OCI-M2 (cell line): ENCODE measurements at regions not wholly inside any gene's neighbourhood (a gene's known extent, or its start where the extent isn't known, plus 50 kb on each side); places are given as distances from the start of the nearest gene placed in this dataset.
"Not testable (repeated sequence)": the region's sequence is repeated elsewhere in the genome, so short reads cannot be mapped to it uniquely, and the experiment has no call there.

Experiments used
- DNase-seq: peaks from one replicate; lab custom pipeline; 2025; ENCODE audit not compliant: unreplicated experiment; lab: John Stamatoyannopoulos, UW

- no peak for DNase-seq
These were observed 52.9 kb upstream of the HDDC2 start for GRCh38 chr6:125354649-125355048.

DNA sequence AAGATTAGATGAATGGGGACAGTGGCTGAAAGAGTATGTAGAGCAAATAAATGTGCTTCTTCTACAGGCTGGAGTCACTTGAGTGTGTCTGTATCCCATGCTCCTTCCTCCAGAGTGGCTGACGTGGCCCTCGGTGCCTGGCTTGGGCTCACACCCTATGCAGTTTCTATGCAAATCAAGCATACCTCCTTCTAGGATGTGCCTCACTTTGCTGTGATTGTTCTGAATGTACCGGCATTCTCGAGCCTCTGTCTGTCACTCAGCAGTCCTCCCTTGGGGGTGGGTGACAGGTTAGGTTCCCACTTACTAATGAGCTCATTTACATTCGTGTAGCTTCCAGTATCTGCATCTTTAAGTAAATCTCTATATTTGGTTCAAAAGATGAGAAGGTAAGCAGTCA is 55.1 kb upstream of the HDDC2 start:
- DNase-seq = no peak

- no peak for DNase-seq
These were observed 55.9 kb upstream of the HDDC2 start for GRCh38 chr6:125357515-125358256.

GRCh38 chr6:125358898-125359297 is 57.1 kb upstream of the HDDC2 start:
- DNase-seq = no peak

DNA sequence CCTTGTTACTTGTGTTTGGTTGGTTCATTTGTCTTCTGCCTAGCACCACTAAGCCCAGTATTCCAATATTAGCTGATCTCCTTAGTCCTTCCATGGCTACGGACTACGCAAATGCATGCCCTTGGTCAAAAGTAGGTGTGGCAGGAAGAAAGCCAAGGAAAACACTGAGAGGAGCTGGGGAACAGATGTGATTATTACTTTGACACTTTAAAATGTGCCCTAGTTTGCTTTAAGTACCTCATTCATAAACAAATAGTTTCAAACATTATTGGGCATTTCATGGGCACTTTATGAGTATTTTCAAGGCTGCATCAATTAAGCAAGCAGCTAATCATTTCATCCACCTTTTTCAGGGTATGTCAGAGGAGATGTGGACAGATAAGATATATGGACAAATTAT is 60.1 kb upstream of the HDDC2 start:
- DNase-seq = no peak

- no peak for DNase-seq
These were observed 61.5 kb upstream of the HDDC2 start for GRCh38 chr6:125363039-125363823.

GRCh38 chr6:125363824-125364165 is 62.0 kb upstream of the HDDC2 start:
- DNase-seq = no peak

GRCh38 chr6:125365230-125365629 is 63.5 kb upstream of the HDDC2 start:
- no peak for DNase-seq

GRCh38 chr6:125367036-125367782 is 65.4 kb upstream of the HDDC2 start:
- DNase-seq = no peak

DNA sequence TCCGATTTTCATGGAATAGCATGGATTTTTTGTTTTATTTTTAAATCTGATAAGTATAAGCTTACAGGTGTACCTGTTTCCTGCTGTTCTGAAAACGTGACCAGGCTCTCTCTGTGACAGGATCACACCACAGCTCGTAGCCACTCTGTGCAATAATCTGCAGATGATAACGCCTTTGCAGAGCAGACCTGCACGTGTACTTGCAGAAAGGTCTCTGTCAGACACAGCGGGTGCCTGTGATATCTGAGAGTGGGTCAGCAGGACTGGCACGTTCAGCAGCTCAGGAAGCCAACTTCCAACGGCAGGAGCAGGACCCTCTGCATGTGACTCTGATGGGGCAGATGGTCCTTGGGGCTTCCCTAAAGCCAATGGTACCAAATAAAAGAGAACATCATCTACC is 68.6 kb upstream of the HDDC2 start:
- DNase-seq = no peak

- DNase-seq = no peak
These were observed 73.2 kb upstream of the HDDC2 start for GRCh38 chr6:125375013-125375412.

GRCh38 chr6:125375821-125376220 is 74.1 kb upstream of the HDDC2 start:
- DNase-seq = no peak

DNA sequence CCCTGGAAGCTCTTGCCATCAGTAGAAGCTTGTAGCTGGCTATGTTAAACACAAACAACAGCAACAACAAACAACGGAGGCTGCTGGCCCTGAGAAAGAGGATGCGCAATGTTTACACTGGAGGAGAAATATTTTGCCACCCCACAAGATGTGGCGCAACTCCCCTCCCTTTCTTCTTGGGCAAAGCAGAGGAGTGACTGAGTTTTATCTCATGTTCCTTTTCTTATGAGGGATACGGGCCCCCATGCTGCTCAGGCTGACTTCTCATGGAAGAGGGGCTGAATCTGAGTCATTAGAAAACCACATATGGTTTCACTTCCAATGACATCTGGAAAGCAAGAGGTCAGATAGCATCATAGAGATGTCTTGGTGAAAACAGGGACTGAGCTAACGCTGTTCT is 75.9 kb upstream of the HDDC2 start:
- DNase-seq = no peak

DNA sequence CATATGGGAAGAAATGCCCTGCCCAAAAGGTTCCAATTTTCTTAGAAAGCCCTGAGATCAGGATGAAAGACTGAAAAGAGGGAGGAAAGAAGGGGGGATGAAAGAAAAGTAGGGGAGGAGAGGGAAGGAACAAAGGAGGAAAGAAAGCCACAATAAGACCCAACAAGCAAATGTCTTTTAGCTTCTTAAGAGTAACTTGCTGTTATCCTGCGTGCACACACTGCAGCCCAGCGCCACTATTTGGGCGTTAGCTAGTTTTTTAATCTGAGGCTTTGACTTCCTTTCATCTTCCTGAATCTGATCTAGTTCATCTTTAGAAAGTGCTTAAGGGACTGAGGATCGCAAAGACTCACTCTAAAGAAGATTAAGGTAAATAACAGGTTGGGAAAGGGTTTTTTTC is 77.4 kb upstream of the HDDC2 start:
- DNase-seq = no peak

- no peak for DNase-seq
These were observed 78.7 kb upstream of the HDDC2 start for GRCh38 chr6:125380474-125380873.

DNA sequence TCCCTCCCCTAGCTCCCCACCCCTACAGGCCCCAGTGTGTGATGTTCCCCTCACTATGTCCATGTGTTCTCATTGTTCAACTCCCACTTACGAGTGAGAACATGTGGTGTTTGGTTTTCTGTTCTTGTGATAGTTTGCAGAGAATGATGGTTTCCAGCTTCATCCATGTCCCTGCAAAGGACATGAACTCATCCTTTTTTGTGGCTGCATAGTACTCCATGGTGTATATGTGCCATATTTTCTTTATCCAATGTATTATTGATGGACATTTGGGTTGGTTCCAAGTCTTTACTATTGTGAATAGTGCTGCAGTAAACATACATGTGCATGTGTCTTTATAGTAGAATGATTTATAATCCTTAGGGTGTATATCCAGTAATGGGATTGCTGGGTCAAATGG is 84.6 kb upstream of the HDDC2 start:
- not testable (repeated sequence) for DNase-seq

GRCh38 chr6:125392682-125393081 is 90.9 kb upstream of the HDDC2 start:
- DNase-seq = no peak

DNA sequence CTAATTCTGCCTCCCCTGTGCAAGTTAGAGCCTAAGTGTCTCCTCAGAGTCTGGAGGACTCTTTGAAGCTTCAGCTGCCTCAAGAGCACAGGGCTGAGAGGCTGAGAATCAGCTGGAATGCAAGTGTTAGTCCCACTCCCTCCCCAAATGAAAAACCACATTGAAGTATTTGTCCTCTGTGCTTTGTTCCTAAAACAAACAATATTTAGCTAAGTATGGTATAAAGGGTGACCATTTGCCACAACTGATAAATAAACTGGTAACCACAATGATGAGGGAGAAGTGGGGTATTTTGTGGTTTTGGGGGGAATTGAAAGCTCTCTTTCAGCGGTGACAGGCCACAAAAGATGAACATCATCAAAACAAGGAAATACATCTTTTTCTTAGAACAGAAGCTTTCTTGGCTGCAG is 91.7 kb upstream of the HDDC2 start:
- DNase-seq = no peak

GRCh38 chr6:125406741-125407140 is 105.0 kb upstream of the HDDC2 start:
- DNase-seq = no peak

DNA sequence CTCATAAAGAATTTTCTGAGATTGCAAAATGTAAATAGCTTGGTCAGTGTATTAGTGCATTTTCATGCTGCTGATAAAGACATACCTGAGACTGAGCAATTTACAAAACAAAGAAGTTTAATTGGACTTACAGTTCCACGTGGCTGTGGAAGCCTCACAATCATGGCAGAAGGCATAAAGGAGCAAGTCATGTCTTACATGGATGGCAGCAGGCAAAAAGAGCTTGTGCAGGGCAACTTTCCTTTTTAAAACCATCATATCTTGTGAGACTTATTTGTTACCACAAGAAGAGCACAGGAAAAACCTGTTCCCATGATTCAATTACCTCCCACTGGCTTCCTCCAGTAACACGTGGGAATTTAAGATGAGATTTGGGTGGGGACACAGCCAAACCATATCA is 112.7 kb upstream of the HDDC2 start:
- DNase-seq = no peak

- no peak for DNase-seq
These were observed 114.1 kb upstream of the HDDC2 start for GRCh38 chr6:125415913-125416312.

DNA sequence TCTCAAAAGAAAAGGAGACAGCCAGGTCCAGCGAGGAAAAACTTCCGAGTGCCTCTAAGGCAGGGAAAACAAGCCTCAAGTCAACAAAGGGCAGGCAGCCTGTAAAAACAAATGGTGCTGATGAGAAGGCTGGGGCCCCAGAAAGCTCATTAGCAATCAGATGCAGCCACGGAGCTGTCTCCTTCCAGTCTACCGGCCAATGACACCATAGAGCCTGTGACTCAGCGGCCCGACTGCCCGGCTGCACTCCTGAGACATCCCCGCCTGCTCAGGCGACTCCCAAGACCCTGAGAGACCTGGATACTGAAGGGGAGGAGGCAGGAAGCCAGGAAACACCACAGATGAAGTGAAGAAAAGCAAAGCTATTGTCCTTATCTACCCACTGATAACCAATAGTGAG is 120.1 kb upstream of the HDDC2 start:
- DNase-seq = no peak
